ENCODE measurements at regions not wholly inside any gene's neighbourhood (a gene's known extent, or its start where the extent isn't known, plus 50 kb on each side); places are given as distances from the start of the nearest gene placed in this dataset.

DNA sequence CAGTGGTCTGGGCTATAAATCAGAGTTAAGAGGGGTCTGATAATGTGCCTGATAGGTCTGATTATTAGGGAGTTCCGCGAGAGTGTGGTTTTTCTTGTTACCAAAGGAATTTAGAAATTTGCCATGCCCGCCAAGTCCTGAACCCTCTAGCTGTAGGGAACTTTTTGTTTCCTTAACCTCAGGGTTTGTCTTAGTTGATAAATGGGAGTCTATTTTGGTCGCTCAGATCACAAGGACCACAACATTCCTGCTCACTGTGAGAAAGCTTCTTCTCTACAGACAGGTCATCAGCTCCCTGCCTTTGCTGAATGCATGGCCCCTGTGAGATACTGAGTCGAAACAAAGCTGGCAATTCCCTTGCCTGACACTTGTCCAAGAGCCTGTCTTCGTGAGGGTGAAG is 497.8 kb downstream of the HS3ST4 start:
- TF ChIP-seq, protein P1, sequence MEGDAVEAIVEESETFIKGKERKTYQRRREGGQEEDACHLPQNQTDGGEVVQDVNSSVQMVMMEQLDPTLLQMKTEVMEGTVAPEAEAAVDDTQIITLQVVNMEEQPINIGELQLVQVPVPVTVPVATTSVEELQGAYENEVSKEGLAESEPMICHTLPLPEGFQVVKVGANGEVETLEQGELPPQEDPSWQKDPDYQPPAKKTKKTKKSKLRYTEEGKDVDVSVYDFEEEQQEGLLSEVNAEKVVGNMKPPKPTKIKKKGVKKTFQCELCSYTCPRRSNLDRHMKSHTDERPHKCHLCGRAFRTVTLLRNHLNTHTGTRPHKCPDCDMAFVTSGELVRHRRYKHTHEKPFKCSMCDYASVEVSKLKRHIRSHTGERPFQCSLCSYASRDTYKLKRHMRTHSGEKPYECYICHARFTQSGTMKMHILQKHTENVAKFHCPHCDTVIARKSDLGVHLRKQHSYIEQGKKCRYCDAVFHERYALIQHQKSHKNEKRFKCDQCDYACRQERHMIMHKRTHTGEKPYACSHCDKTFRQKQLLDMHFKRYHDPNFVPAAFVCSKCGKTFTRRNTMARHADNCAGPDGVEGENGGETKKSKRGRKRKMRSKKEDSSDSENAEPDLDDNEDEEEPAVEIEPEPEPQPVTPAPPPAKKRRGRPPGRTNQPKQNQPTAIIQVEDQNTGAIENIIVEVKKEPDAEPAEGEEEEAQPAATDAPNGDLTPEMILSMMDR (IDR thresholded peaks at IDR 0.05; ENCODE audit: low read depth, low read length), result no peak
- TF ChIP-seq POLR2A (IDR thresholded peaks at IDR 0.05; ENCODE audit: extremely low read depth, insufficient read length), result no peak
